ENCODE measurements at regions not wholly inside any gene's neighbourhood (a gene's known extent, or its start where the extent isn't known, plus 50 kb on each side); places are given as distances from the start of the nearest gene placed in this dataset.

GRCh38 chr6:40695114-40695513 lies 108.0 kb upstream of the LRFN2 start:
- TF ChIP-seq CTCF (IDR thresholded peaks at IDR 0.05; ENCODE audit: insufficient read depth, low read depth, low read length) (no peak), EZH2 (IDR thresholded peaks at IDR 0.05; ENCODE audit: insufficient read depth, low read length) (no peak)

Data from astrocyte (in vitro differentiated cells and primary cell).